Ishikawa (cell line): ENCODE measurements at regions not wholly inside any gene's neighbourhood (a gene's known extent, or its start where the extent isn't known, plus 50 kb on each side); places are given as distances from the start of the nearest gene placed in this dataset.

ENCODE experiments used
- CEBPB ChIP-seq: IDR thresholded peaks from 2 replicates; pipeline ENCODE4 v1.6.1; 2012
- CREB1 ChIP-seq: IDR thresholded peaks from 2 replicates; pipeline ENCODE4 v1.6.1; 2012; ENCODE audit warnings: low read depth
- EGR1 ChIP-seq: IDR thresholded peaks from 2 replicates; pipeline ENCODE4 v1.6.1; 2012
- EP300 ChIP-seq: IDR thresholded peaks from 2 replicates; pipeline ENCODE4 v1.6.1; 2012; ENCODE audit warnings: borderline replicate concordance
- FOXM1 ChIP-seq: IDR thresholded peaks from 2 replicates; pipeline ENCODE4 v1.6.1; 2012; ENCODE audit warnings: low read depth, borderline replicate concordance
- MAX ChIP-seq: IDR thresholded peaks from 2 replicates; pipeline ENCODE4 v1.6.1; 2012
- NFIC ChIP-seq: IDR thresholded peaks from 2 replicates; pipeline ENCODE4 v1.6.1; 2012
- RAD21 ChIP-seq: IDR thresholded peaks from 2 replicates; pipeline ENCODE4 v1.6.1; 2012; ENCODE audit warnings: low read depth
- REST ChIP-seq: IDR thresholded peaks from 2 replicates; pipeline ENCODE4 v1.6.1; 2012; ENCODE audit warnings: low read depth, mild to moderate bottlenecking
- TAF1 ChIP-seq: IDR thresholded peaks from 2 replicates; pipeline ENCODE4 v1.6.1; 2012; ENCODE audit warnings: low read depth, mild to moderate bottlenecking
- TCF12 ChIP-seq: IDR thresholded peaks from 2 replicates; pipeline ENCODE4 v1.6.1; 2012; ENCODE audit warnings: low read depth
- TEAD4 ChIP-seq: IDR thresholded peaks from 2 replicates; pipeline ENCODE4 v1.6.1; 2012
- USF1 ChIP-seq: IDR thresholded peaks from 2 replicates; pipeline ENCODE4 v1.6.1; 2012
- YY1 ChIP-seq: IDR thresholded peaks from 2 replicates; pipeline ENCODE4 v1.6.1; 2012; ENCODE audit warnings: low read depth
- ZBTB7A ChIP-seq: IDR thresholded peaks from 2 replicates; pipeline ENCODE4 v1.6.1; 2012; ENCODE audit warnings: low read depth

- TF ChIP-seq EGR1: no peak
- TF ChIP-seq RAD21: no peak
- TF ChIP-seq TCF12: no peak
- no peak for TF ChIP-seq NFIC
- no peak for TF ChIP-seq CEBPB
- TF ChIP-seq EP300: no peak
- no peak for TF ChIP-seq USF1
- TF ChIP-seq MAX: no peak
- no peak for TF ChIP-seq YY1
- no peak for TF ChIP-seq FOXM1
- no peak for TF ChIP-seq TEAD4
- no peak for TF ChIP-seq TAF1
- no peak for TF ChIP-seq ZBTB7A
- TF ChIP-seq CREB1: no peak
- no peak for TF ChIP-seq REST
These were observed 152.6 kb upstream of the FST start for GRCh38 chr5:53327811-53328334.

- TF ChIP-seq RAD21 (no peak), EGR1 (no peak), TEAD4 (no peak), TAF1 (no peak), TCF12 (no peak), CREB1 (no peak), REST (no peak), FOXM1 (no peak), USF1 (no peak), MAX (no peak), ZBTB7A (no peak), CEBPB (no peak), YY1 (no peak), EP300 (no peak), NFIC (no peak)
These were observed 149.9 kb upstream of the FST start for GRCh38 chr5:53330491-53330890.

- no peak for TF ChIP-seq CREB1
These were observed 149.0 kb upstream of the FST start for GRCh38 chr5:53331463-53331862.

- no peak for TF ChIP-seq TEAD4
- TF ChIP-seq ZBTB7A: no peak
- no peak for TF ChIP-seq TAF1
- TF ChIP-seq EP300: no peak
- TF ChIP-seq CEBPB: no peak
- no peak for TF ChIP-seq EGR1
- no peak for TF ChIP-seq FOXM1
These were observed 147.3 kb upstream of the FST start for GRCh38 chr5:53333160-53333559.

GRCh38 chr5:53334431-53334941 lies 145.9 kb upstream of the FST start:
- TF ChIP-seq EP300: no peak
- TF ChIP-seq CEBPB: no peak
- TF ChIP-seq CREB1: no peak
- no peak for TF ChIP-seq ZBTB7A
- TF ChIP-seq REST: no peak
- no peak for TF ChIP-seq TAF1
- TF ChIP-seq RAD21: no peak
- no peak for TF ChIP-seq MAX
- TF ChIP-seq EGR1: no peak
- no peak for TF ChIP-seq TEAD4
- TF ChIP-seq YY1: no peak
- no peak for TF ChIP-seq NFIC
- TF ChIP-seq TCF12: no peak
